ENCODE measurements at regions not wholly inside any gene's neighbourhood (a gene's known extent, or its start where the extent isn't known, plus 50 kb on each side); places are given as distances from the start of the nearest gene placed in this dataset.

DNA sequence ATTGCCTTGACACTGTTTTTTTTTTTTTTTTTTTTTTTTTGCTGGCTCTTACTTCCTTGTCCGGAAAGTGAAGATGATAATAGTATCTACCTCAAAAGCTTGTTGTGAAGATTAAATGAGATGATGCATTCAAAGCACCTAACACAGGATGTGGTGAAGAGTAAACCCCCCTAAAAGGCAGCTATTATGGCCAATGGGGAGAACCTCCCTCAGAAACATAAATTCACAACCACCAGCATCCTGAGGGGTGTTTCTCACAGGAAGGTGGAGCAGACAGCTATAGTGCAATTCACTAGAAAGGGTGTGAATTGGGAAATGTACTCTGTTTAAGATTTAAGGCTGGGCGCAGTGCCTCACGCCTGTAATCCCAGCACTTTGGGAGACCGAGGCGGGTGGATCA is 85.4 kb upstream of the CRY1 start:
- no peaks in the 10 kb centered on the region for H3K27me3 ChIP-seq (ENCODE audit: insufficient read depth, low read length)
- H4K20me1 ChIP-seq (ENCODE audit: control insufficient read depth, insufficient read depth, insufficient read length): no peaks in the 10 kb centered on the region
- H2BK15ac ChIP-seq (ENCODE audit: low read depth, low read length): no peak overlapping the region
- Mint-ChIP-seq H3K9me3 (no peaks in the 10 kb centered on the region), H3K36me3 (ENCODE audit: insufficient read depth in 1 of 3, low read depth in 3 of 3) (no peaks in the 10 kb centered on the region), H3K4me3 (no peak overlapping the region), H3K27me3 (ENCODE audit: low read depth) (peaks cover 4% of the 10 kb centered on the region), H3K27ac (no peak overlapping the region), H3K4me1 (peaks cover 2 to 8% of the 10 kb centered on the region in 2 experiments; a peak in 3 of 4 replicates)
- H3K56ac ChIP-seq (ENCODE audit: insufficient read length, low read depth, low read length): no peak overlapping the region
- no peak overlapping the region for H2AFZ ChIP-seq (ENCODE audit: low read length)
- H3K14ac ChIP-seq (ENCODE audit: insufficient read depth, low read length): no peak overlapping the region
- H3K23me2 ChIP-seq (ENCODE audit: insufficient read length, low read depth, low read length, poor library complexity, severe bottlenecking): no peaks in the 10 kb centered on the region
- TF ChIP-seq, protein P1, sequence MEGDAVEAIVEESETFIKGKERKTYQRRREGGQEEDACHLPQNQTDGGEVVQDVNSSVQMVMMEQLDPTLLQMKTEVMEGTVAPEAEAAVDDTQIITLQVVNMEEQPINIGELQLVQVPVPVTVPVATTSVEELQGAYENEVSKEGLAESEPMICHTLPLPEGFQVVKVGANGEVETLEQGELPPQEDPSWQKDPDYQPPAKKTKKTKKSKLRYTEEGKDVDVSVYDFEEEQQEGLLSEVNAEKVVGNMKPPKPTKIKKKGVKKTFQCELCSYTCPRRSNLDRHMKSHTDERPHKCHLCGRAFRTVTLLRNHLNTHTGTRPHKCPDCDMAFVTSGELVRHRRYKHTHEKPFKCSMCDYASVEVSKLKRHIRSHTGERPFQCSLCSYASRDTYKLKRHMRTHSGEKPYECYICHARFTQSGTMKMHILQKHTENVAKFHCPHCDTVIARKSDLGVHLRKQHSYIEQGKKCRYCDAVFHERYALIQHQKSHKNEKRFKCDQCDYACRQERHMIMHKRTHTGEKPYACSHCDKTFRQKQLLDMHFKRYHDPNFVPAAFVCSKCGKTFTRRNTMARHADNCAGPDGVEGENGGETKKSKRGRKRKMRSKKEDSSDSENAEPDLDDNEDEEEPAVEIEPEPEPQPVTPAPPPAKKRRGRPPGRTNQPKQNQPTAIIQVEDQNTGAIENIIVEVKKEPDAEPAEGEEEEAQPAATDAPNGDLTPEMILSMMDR (conservative IDR thresholded peaks at IDR 0.05): no peak
- H3K9ac ChIP-seq (ENCODE audit: extremely low read depth, insufficient read length, low read length): no peak overlapping the region
- no peak overlapping the region for H2BK5ac ChIP-seq (ENCODE audit: insufficient read length, low read length)
- H3K27ac ChIP-seq (ENCODE audit: insufficient read length, low read depth, low read length): no peak overlapping the region
- no peak overlapping the region for H4K5ac ChIP-seq (ENCODE audit: insufficient read length, low read depth, low read length)
- H2BK120ac ChIP-seq (ENCODE audit: low read depth, low read length, poor library complexity, severe bottlenecking): no peak overlapping the region
- no peak overlapping the region for H3K4me2 ChIP-seq (ENCODE audit: insufficient read depth, insufficient read length, low read length)
- H3K4ac ChIP-seq (ENCODE audit: low read depth, low read length): no peak overlapping the region
- no CpG with 5 or more reads among the region's 5 CpGs for WGBS (ENCODE audit: extremely low coverage, insufficient read length, low lambda C conversion rate)
- no peak overlapping the region for H2BK12ac ChIP-seq (ENCODE audit: insufficient read length, low read depth, low read length)
- no peak overlapping the region for H2AK5ac ChIP-seq (ENCODE audit: insufficient read length, low read length)
- H3K23ac ChIP-seq (ENCODE audit: insufficient read length, low read depth, low read length): no peak overlapping the region
- no peak for DNase-seq
- H3K79me1 ChIP-seq (ENCODE audit: insufficient read depth, low read depth, low read length, poor library complexity, severe bottlenecking): no peaks in the 10 kb centered on the region
- no peaks in the 10 kb centered on the region for H3K79me2 ChIP-seq (ENCODE audit: insufficient read depth, low read length)
- H2BK20ac ChIP-seq (ENCODE audit: low read depth, low read length, poor library complexity, severe bottlenecking): no peak overlapping the region
- H3T11ph ChIP-seq (ENCODE audit: low read length): no peak overlapping the region
- no peak overlapping the region for H4K91ac ChIP-seq (ENCODE audit: insufficient read length, low read depth, low read length)
- no peak overlapping the region for H3K18ac ChIP-seq (ENCODE audit: insufficient read length, low read depth, low read length)
- H3K9me3 ChIP-seq (ENCODE audit: control insufficient read depth, low read depth, low read length): no peaks in the 10 kb centered on the region
- H3K4me1 ChIP-seq (ENCODE audit: insufficient read depth, low read length): no peaks in the 10 kb centered on the region
- no peak overlapping the region for H4K8ac ChIP-seq (replicated peaks; ENCODE audit: insufficient read length, low read depth, low read length)

Measured in H9 (cell line).